Esophagus squamous epithelium (tissue), 4 donors: ENCODE measurements at regions not wholly inside any gene's neighbourhood (a gene's known extent, or its start where the extent isn't known, plus 50 kb on each side); places are given as distances from the start of the nearest gene placed in this dataset.

Experiments used
- CTCF ChIP-seq, 6 experiments: fragments of 450-650 bp in 4 of 6; fragments of 200-600 bp in 2 of 6; sonication (generic) in 2 of 6; IDR thresholded peaks; one replicate each; pipeline ENCODE4 v1.5.1; 2016 to 2019; ENCODE audit warnings: antibody characterized with exemption in 6 of 6, mild to moderate bottlenecking in 4 of 6, moderate library complexity in 4 of 6
- POLR2A ChIP-seq, 4 donors: fragments of 450-650 bp; IDR thresholded peaks; one replicate each; pipeline ENCODE4 v1.6.1; 2017; ENCODE audit warnings: antibody characterized with exemption in 4 of 4, mild to moderate bottlenecking in 4 of 4, moderate library complexity in 3 of 4

GRCh38 chr13:67859904-67860303 lies 629.8 kb upstream of the PCDH9 start:
- TF ChIP-seq POLR2A (IDR thresholded peaks at IDR 0.05) (no peak), CTCF (IDR thresholded peaks at IDR 0.05) (no peak)
